HFFc6 (cell line): ENCODE measurements at regions not wholly inside any gene's neighbourhood (a gene's known extent, or its start where the extent isn't known, plus 50 kb on each side); places are given as distances from the start of the nearest gene placed in this dataset.

Source experiments
- DNase-seq: peaks from one replicate; pipeline ENCODE4 v3.0.0-alpha.2; 2018
- H3K27ac Mint-ChIP-seq: 2 replicates; pipeline ENCODE4 v1.8.0; 2020; ENCODE audit warnings: mild to moderate bottlenecking, mixed read lengths
- H3K27me3 Mint-ChIP-seq: 2 replicates; pipeline ENCODE4 v1.8.0; 2021; ENCODE audit warnings: mild to moderate bottlenecking, moderate library complexity, mixed read lengths; ENCODE audit not compliant: insufficient read depth
- H3K36me3 Mint-ChIP-seq: 2 replicates; pipeline ENCODE4 v1.8.0; 2021; ENCODE audit warnings: low read depth, mixed read lengths
- H3K4me1 Mint-ChIP-seq: 2 replicates; pipeline ENCODE4 v1.8.0; 2020; ENCODE audit warnings: low read depth, mixed read lengths
- H3K4me3 Mint-ChIP-seq: 2 replicates; pipeline ENCODE4 v1.8.0; 2020; ENCODE audit warnings: mild to moderate bottlenecking, moderate library complexity, mixed read lengths
- H3K9me3 Mint-ChIP-seq: 2 replicates; pipeline ENCODE4 v1.8.0; 2020; ENCODE audit warnings: mild to moderate bottlenecking, mixed read lengths
- TF ChIP-seq, protein P1 (sequence below): fragments of 200-600 bp; sonication (generic); IDR thresholded peaks from 2 replicates; pipeline ENCODE4 v1.5.0; 2021; ENCODE audit warnings: antibody characterized with exemption, mild to moderate bottlenecking

DNA sequence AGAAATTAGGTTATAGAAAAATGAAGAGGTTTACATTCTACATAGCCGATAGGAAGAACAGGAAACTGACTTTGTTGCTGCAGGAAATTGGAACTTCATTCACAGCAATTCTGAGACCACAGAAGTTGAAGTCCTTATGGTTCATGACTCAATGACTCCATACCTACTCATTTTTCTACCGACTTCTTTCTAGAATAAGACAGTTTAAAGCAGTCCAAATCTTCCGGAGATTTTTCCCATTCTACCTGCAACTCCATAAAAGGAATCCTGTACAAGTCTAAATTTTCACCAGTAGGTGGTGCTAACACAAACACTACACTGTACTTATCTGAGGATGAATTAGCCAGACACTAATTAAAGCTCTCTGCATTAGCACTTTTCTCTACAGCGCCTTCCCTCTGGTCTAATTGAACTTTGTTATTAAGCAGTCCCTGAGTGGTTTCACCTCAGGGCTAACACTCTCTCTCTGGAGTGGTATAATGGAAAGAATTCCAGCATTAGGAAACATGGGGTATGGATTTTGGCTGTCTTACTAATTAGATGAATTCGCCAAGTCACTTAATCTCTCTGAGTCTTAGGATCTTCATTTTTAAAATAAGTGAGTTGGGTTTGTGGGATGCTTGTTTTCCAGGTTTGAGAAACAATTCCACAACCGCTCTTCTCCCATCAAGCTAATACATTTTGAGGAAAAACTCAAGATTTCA lies 167.9 kb downstream of the SMIM20 start:
- peaks cover 11% of the 10 kb centered on the region for H3K36me3 Mint-ChIP-seq
- no peak overlapping the region for H3K27ac Mint-ChIP-seq
- peaks cover 65% of the 10 kb centered on the region for H3K4me1 Mint-ChIP-seq
- TF ChIP-seq, protein P1, sequence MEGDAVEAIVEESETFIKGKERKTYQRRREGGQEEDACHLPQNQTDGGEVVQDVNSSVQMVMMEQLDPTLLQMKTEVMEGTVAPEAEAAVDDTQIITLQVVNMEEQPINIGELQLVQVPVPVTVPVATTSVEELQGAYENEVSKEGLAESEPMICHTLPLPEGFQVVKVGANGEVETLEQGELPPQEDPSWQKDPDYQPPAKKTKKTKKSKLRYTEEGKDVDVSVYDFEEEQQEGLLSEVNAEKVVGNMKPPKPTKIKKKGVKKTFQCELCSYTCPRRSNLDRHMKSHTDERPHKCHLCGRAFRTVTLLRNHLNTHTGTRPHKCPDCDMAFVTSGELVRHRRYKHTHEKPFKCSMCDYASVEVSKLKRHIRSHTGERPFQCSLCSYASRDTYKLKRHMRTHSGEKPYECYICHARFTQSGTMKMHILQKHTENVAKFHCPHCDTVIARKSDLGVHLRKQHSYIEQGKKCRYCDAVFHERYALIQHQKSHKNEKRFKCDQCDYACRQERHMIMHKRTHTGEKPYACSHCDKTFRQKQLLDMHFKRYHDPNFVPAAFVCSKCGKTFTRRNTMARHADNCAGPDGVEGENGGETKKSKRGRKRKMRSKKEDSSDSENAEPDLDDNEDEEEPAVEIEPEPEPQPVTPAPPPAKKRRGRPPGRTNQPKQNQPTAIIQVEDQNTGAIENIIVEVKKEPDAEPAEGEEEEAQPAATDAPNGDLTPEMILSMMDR, result peak; percentile 93
- H3K9me3 Mint-ChIP-seq, result peaks cover 4% of the 10 kb centered on the region
- DNase-seq, result peak; percentile 34
- H3K27me3 Mint-ChIP-seq, result peaks cover 50% of the 10 kb centered on the region
- no peak overlapping the region for H3K4me3 Mint-ChIP-seq

DNA sequence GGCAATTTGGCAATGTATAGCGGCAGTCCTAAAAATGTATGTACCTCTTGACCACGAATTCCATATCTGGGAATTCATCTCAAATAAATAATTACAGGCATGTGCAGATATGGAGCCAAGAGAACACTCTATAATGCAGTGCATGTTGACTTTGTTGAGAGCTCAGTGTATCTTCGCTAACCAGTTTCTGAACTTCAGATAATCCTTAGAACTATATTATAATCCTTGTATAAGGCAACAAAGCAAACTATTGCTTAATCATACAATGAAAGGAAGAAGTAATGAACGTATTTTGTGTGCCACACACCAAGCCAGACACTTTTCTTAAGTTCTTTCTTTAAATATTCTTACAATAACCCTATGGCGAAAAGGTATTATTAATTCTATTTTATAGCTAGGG lies 168.5 kb downstream of the SMIM20 start:
- TF ChIP-seq, protein P1, result no peak
- peaks cover 65% of the 10 kb centered on the region for H3K4me1 Mint-ChIP-seq
- H3K27ac Mint-ChIP-seq, result no peak overlapping the region
- no peaks in the 10 kb centered on the region for H3K9me3 Mint-ChIP-seq
- peaks cover 6% of the 10 kb centered on the region; the same call in 1 of the 2 replicates for H3K36me3 Mint-ChIP-seq
- H3K4me3 Mint-ChIP-seq, result no peak overlapping the region
- H3K27me3 Mint-ChIP-seq, result peaks cover 50% of the 10 kb centered on the region
- no peak for DNase-seq

DNA sequence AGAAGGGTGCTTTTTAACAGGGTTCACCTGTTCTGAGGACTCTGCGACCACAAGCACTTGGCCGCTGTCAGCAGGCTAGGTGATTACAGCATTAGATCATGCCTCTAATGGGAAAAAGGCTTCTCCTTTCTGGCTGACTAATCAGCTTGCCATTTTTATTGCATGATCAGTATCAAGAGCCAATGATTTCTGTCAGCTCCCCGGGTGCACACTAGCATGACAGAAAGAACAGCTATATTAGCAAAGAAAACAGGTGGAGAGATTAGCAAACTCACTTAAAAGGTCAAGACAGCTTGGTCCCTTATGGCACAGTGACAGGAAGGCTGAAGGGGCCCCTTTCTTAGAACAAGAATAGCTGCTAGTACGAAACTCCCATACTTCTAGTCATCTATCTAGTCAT lies 170.0 kb downstream of the SMIM20 start:
- Mint-ChIP-seq H3K4me1 (peaks cover 71% of the 10 kb centered on the region), H3K36me3 (no peaks in the 10 kb centered on the region), H3K4me3 (no peak overlapping the region), H3K9me3 (no peaks in the 10 kb centered on the region), H3K27ac (no peak overlapping the region), H3K27me3 (peaks cover 46% of the 10 kb centered on the region)
- peak; percentile 88 for DNase-seq
- TF ChIP-seq, protein P1, result no peak

DNA sequence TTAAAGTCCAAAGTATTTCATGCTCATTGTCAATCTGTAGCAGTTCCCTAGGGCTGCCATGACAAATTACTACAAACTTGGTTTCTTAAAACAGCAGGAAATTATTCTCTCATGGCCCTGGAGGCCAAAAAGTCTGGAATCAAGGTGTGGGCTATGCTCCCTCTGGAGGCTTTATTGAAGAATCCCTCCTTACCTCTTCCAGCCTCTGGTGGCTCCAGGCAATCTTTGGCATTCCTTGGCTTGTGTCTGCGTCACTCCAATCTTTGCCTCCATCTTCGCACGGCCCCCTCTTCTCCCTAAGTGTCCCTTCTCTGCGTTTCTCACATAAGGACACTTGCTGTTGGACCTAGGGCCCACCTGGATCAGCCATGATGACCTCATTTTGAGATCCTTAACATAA lies 170.4 kb downstream of the SMIM20 start:
- Mint-ChIP-seq H3K27me3 (peaks cover 46% of the 10 kb centered on the region), H3K36me3 (no peaks in the 10 kb centered on the region), H3K27ac (no peak overlapping the region), H3K4me1 (peaks cover 73% of the 10 kb centered on the region), H3K4me3 (no peak overlapping the region), H3K9me3 (no peaks in the 10 kb centered on the region)
- TF ChIP-seq, protein P1, result peak; percentile 23; the same call in 1 of the 2 replicates
- no peak for DNase-seq

DNA sequence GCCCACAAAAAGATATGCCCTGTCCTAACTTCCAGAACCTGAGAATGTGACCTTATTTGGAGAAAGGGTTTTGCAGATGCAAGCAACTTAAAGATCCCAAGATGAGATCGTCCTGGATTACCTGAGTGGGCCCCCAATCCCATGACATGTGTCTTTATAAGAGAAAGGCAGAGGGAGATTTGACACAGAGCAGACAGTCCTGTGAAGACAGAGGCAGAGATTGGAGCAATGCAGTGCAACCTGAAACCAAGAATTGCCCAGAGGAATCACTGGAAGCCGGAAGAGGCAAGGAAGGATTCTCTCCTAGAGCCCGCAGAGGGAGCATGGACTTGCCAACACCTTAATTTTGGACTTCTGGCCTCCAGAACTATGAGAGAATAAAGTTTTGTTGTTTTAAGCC lies 171.5 kb downstream of the SMIM20 start:
- no peak overlapping the region for H3K4me3 Mint-ChIP-seq
- TF ChIP-seq, protein P1, result no peak
- no peak overlapping the region for H3K27ac Mint-ChIP-seq
- H3K4me1 Mint-ChIP-seq, result peaks cover 73% of the 10 kb centered on the region
- DNase-seq, result no peak
- peaks cover 10% of the 10 kb centered on the region for H3K9me3 Mint-ChIP-seq
- H3K36me3 Mint-ChIP-seq, result peaks cover 8% of the 10 kb centered on the region
- peaks cover 46% of the 10 kb centered on the region for H3K27me3 Mint-ChIP-seq
